ENCODE measurements at regions not wholly inside any gene's neighbourhood (a gene's known extent, or its start where the extent isn't known, plus 50 kb on each side); places are given as distances from the start of the nearest gene placed in this dataset.

DNA sequence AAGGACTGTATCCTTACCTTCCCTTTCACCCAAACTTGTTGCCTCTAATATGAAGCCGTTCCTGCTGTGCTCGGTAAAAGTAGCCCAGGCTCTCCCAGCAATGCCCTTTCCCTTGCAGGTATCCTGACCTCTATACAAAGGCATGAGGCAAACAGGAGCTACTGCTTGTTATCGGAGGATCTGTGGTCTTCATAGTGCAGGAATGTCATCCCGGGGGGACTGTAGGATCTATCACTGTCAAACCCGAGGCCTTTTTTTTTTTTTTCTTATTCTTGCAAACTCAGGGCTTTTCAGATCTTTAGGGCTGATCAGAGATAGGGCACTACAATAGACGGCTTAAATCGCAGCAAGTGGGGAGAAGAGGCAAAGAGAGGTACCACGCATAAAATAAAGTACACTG lies 1206.6 kb downstream of the TYW1 start:
- no peak for DNase-seq (ENCODE audit: extremely low read depth, low read depth)
- TF ChIP-seq, protein P1, sequence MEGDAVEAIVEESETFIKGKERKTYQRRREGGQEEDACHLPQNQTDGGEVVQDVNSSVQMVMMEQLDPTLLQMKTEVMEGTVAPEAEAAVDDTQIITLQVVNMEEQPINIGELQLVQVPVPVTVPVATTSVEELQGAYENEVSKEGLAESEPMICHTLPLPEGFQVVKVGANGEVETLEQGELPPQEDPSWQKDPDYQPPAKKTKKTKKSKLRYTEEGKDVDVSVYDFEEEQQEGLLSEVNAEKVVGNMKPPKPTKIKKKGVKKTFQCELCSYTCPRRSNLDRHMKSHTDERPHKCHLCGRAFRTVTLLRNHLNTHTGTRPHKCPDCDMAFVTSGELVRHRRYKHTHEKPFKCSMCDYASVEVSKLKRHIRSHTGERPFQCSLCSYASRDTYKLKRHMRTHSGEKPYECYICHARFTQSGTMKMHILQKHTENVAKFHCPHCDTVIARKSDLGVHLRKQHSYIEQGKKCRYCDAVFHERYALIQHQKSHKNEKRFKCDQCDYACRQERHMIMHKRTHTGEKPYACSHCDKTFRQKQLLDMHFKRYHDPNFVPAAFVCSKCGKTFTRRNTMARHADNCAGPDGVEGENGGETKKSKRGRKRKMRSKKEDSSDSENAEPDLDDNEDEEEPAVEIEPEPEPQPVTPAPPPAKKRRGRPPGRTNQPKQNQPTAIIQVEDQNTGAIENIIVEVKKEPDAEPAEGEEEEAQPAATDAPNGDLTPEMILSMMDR (IDR thresholded peaks at IDR 0.05; ENCODE audit: low read depth, low read length) = no peak

DNA sequence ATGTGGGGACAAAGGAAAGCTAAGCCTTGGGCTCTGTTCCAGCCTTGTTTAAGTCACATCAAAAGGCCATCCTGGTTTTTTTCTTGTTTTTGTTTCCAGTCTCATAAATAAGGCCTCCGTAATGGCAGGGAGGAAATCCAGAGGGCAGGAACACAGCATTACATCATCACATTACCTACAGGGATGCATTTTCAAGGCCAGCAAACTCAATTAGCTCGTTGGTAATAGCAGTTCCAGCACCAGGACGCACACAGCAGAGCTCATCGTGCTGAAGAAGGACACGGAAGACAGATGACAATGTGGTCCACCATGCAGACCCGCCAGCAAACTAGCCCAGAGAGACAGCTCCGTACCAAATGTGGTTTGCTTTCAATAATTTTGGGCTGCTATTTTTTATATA lies 1209.2 kb downstream of the TYW1 start:
- DNase-seq (ENCODE audit: extremely low read depth, low read depth) = no peak

DNA sequence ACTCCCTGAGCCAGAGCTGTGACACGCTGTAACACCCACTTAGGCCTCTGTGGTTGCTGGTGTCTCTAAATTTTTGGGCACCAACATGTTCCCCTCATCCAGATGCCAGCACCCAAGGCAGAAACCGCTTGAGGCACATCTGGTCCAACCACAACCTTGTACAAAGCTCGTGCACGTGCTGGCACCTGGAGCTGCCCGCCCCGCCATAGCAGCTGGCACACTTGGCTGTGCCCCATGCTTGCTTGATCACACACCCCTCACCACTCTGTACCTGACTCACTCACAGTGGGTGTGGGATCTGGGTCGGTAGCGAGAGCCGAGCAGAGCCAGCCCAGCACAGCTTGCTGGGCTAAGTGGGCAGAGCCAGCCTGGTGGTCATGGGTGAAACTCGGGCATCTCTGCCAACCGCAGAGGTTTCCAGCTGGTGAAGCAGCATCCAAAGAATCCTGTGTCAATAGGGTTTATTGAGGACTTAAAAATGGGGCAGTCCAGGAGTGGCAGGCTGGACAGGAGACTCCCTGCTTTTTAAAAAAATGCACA lies 1210.4 kb downstream of the TYW1 start:
- TF ChIP-seq, protein P1 (IDR thresholded peaks at IDR 0.05; ENCODE audit: low read depth, low read length) = no peak
- DNase-seq (ENCODE audit: extremely low read depth, low read depth) = no peak

More for the DNA sequence above, 1209.2 kb downstream of the TYW1 start:
- TF ChIP-seq, protein P1 (IDR thresholded peaks at IDR 0.05; ENCODE audit: low read depth, low read length) = no peak

DNA sequence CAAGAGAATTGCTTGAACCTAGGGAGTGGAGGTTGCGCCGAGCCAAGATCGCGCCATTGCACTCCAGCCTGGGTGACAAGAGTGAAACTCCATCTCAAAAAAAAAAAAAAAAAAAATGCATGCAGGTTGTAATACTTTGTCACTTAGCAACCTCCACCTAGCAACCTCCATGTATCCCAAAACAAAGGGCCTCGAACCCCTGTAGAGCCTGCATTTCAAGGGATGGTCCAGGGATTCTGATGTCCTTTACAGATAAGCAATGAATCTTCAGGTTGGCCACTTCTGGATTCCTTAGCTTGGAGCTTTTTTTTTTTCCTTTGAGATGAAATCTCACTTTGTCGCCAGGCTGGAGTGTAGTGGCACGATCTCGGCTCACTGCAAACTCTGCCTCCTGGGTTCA lies 1211.0 kb downstream of the TYW1 start:
- TF ChIP-seq, protein P1 (IDR thresholded peaks at IDR 0.05; ENCODE audit: low read depth, low read length) = no peak
- DNase-seq (ENCODE audit: extremely low read depth, low read depth) = no peak

DNA sequence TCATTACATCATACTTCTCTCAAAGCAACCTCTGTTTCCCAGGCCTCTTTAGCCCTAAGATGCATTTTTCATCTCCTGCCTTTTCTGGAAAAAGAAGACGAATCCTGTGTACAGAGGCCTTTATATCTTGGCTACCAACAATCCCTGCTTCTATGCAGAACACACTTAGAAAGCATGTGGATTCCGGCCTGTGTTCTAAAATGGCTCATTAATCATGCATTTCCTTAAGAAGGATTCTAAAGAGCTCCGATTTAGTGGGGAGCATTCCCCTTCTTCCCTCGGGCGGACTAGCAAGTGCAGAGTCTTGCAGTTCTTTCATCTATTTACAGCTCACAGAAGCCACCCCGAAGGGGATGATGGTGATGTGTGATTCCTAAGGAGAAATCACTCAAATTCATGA lies 1212.9 kb downstream of the TYW1 start:
- TF ChIP-seq, protein P1 (IDR thresholded peaks at IDR 0.05; ENCODE audit: low read depth, low read length) = no peak
- DNase-seq (ENCODE audit: extremely low read depth, low read depth) = no peak

DNA sequence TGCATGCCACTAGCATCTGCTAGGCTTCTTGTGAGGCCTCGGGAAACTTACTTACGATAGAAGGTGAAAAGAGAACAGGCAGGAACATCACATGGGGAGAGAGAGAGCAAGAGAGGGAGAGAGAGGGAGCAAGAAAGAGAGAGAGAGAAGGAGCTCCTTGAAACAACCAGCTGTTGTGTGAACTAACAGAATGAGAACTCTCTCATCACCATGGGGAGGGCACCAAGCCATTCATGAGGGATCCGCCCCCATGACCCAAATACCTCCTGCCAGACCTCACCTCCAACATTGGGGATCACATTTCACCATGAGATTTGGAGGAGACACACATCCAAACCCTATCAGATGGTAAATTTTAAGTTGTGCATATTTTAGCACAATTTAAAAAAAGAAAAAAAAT lies 1217.2 kb downstream of the TYW1 start:
- DNase-seq (ENCODE audit: extremely low read depth, low read depth) = no peak
- TF ChIP-seq, protein P1 (IDR thresholded peaks at IDR 0.05; ENCODE audit: low read depth, low read length) = no peak

DNA sequence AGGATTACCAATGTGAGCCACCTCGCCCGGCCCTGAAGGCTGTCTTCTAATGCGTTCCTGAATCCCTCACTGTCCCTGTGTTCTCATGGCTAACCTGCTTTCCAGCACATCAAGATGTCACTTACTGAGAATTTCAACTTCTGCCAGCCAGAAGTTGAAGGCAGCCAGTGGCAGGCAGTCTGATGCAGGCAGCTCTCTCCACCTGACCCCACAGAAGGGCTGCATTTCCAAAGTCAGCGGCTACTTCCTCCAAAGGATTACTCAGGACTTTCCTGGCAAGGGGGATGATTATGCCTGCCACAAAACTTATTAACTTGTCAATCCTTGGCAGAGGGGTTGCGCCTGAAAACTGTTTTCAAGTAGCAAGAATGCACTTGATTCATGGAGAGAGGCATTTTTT lies 1219.4 kb downstream of the TYW1 start:
- DNase-seq (ENCODE audit: extremely low read depth, low read depth) = no peak
- TF ChIP-seq, protein P1 (IDR thresholded peaks at IDR 0.05; ENCODE audit: low read depth, low read length) = no peak

Measured in AG09319 (cell line).